Lung (tissue), 11 donors: ENCODE measurements at regions not wholly inside any gene's neighbourhood (a gene's known extent, or its start where the extent isn't known, plus 50 kb on each side); places are given as distances from the start of the nearest gene placed in this dataset.

Experiments used
- ATAC-seq: fragments of 200-7000 bp; cut with Tn5 transposase; one replicate; pipeline ENCODE4 v1.9.1; 2020; ENCODE audit warnings: moderate number of reproducible peaks; ENCODE audit not compliant: insufficient read depth, low FRiP score
- DNase-seq, 3 donors: peaks; one replicate each; pipeline ENCODE4 v3.0.0-alpha.2; 2013 to 2017
- H3K27ac ChIP-seq, 2 donors: one replicate each; pipeline ENCODE4 v1.5.1; 2013; ENCODE audit warnings: mild to moderate bottlenecking in 2 of 2, moderate library complexity in 2 of 2, control low read depth in 1 of 2, inconsistent platforms in 1 of 2, low read depth in 1 of 2, low read length in 1 of 2
- H3K27me3 ChIP-seq, 3 donors: one replicate each; pipeline ENCODE4 v1.5.1; 2013; ENCODE audit warnings: low read length in 2 of 3; ENCODE audit not compliant: control insufficient read depth in 3 of 3, insufficient read depth in 3 of 3
- H3K36me3 ChIP-seq, 4 donors: one replicate each; pipeline ENCODE4 v1.5.1; 2013; ENCODE audit warnings: low read length in 4 of 4, mild to moderate bottlenecking in 1 of 4, moderate library complexity in 1 of 4; ENCODE audit not compliant: control insufficient read depth in 4 of 4, insufficient read depth in 4 of 4
- H3K4me1 ChIP-seq, 5 donors: one replicate each; pipeline ENCODE4 v1.5.1; 2013; ENCODE audit warnings: low read length in 5 of 5, mild to moderate bottlenecking in 2 of 5, moderate library complexity in 1 of 5; ENCODE audit not compliant: control insufficient read depth in 5 of 5, insufficient read depth in 5 of 5
- H3K4me3 ChIP-seq: one replicate; pipeline ENCODE4 v1.5.1; 2013; ENCODE audit warnings: mild to moderate bottlenecking, control low read depth, moderate library complexity
- H3K9ac ChIP-seq, 2 donors: one replicate each; pipeline ENCODE4 v1.5.1; 2013; ENCODE audit warnings: low read length in 2 of 2, control low read depth in 1 of 2; ENCODE audit not compliant: insufficient read depth in 1 of 2
- H3K9me3 ChIP-seq, 4 donors: one replicate each; pipeline ENCODE4 v1.5.1; 2013; ENCODE audit warnings: low read length in 3 of 4, mild to moderate bottlenecking in 1 of 4, moderate library complexity in 1 of 4; ENCODE audit not compliant: control insufficient read depth in 4 of 4, insufficient read depth in 3 of 4
- CTCF ChIP-seq: IDR thresholded peaks from 2 replicates; pipeline ENCODE4 v1.5.1; 2012; ENCODE audit warnings: mild to moderate bottlenecking; ENCODE audit errors: control extremely low read depth, extremely low read depth
- WGBS, 2 donors: extraction: QIAGEN DNeasy Blood & Tissue Kit; methylation state at CpG; one replicate each; pipeline ENCODE4 v1.1.7; 2013; 5-methylcytosine and 5-hydroxymethylcytosine counted together
- donor health status: control.
- donor health status: control.
- donor health status: Bipolar disorder and iron deficiency.
- donor health status: healthy.
- donor health status: DM: yes; HTN: yes; CAD: no.

DNA sequence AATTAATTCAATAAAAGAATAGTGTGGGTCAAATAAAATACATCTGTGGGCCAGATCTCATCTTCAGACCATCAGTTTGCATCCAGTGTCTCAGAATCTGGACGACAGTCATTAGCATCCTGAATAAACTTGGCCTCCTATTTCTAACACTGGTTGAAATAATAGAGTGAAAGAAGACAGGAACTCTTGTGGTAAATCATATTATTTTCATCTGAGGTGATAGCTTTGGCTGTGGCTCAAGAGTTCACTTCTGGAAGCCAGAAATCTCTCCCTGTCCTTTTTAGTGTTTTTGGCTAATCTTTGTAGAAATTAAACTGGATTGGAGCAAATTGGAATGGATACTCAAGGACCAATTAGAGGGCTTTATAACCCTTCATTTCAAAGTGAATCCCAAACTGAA lies 63.4 kb upstream of the HMHB1 start:
- H3K36me3 ChIP-seq = no peaks in the 10 kb centered on the region
- no peaks in the 10 kb centered on the region for H3K9me3 ChIP-seq
- TF ChIP-seq CTCF = no peak
- peaks cover 0 to 24% (median 5%) of the 10 kb centered on the region in 5 donors for H3K4me1 ChIP-seq
- DNase-seq (peak in 1 of 3 donors; percentile 84), ATAC-seq (no peak)
- H3K9ac ChIP-seq = no peak overlapping the region
- H3K4me3 ChIP-seq = no peak overlapping the region
- 64 to 80% methylated on average over 1 of the region's 1 CpG for WGBS, 2 donors
- H3K27ac ChIP-seq = no peak overlapping the region
- no peaks in the 10 kb centered on the region for H3K27me3 ChIP-seq

- Histone ChIP-seq H3K9me3 (no peaks in the 10 kb centered on the region), H3K4me3 (no peak overlapping the region), H3K27me3 (no peaks in the 10 kb centered on the region), H3K27ac (no peak overlapping the region), H3K4me1 (peaks cover 0 to 5% (median 1%) of the 10 kb centered on the region in 5 donors), H3K36me3 (no peaks in the 10 kb centered on the region), H3K9ac (no peak overlapping the region)
- no peak for ATAC-seq
- DNase-seq = no peak
- no peak for TF ChIP-seq CTCF
- 60 to 78% methylated on average over 5 of the region's 5 CpGs for WGBS, 2 donors
These were observed 69.0 kb upstream of the HMHB1 start for GRCh38 chr5:143742951-143743350.

GRCh38 chr5:143741421-143741820 lies 70.5 kb upstream of the HMHB1 start:
- DNase-seq = no peak
- Histone ChIP-seq H3K27ac (no peak overlapping the region), H3K4me3 (no peak overlapping the region), H3K9ac (no peak overlapping the region), H3K27me3 (no peaks in the 10 kb centered on the region), H3K36me3 (no peaks in the 10 kb centered on the region), H3K9me3 (no peaks in the 10 kb centered on the region), H3K4me1 (peaks cover 0 to 5% (median 0%) of the 10 kb centered on the region in 5 donors)
- 30 to 62% methylated on average over 4 of the region's 4 CpGs for WGBS, 2 donors
- ATAC-seq = no peak
- no peak for TF ChIP-seq CTCF

DNA sequence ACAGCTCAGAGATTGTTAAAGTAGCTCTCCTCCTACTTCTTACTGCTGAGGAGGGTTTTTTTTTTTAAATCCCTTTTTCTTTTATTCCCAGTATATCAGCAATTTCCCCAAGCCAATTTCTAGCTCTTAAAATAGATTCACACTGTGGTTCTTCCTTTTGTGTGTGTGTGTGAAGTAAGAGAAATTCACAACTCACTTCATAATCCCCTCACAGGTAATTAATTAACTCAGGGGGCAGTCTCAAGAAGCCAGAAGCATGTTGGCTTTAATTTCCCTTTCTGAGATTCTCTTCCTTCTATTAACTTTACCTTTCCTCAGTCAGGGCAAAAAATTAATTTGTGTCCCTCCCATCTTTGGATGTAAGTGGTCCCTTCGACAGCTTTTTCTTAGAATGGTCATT lies 71.0 kb upstream of the HMHB1 start:
- H3K27me3 ChIP-seq = no peaks in the 10 kb centered on the region
- no peaks in the 10 kb centered on the region for H3K36me3 ChIP-seq
- ATAC-seq (no peak), DNase-seq (no peak)
- no peak overlapping the region for H3K9ac ChIP-seq
- TF ChIP-seq CTCF = no peak
- H3K27ac ChIP-seq = no peak overlapping the region
- WGBS, 2 donors = 22 to 33% methylated on average over 1 of the region's 1 CpG
- no peaks in the 10 kb centered on the region for H3K9me3 ChIP-seq
- peaks cover 0 to 5% (median 0%) of the 10 kb centered on the region in 5 donors for H3K4me1 ChIP-seq
- H3K4me3 ChIP-seq = no peak overlapping the region
